ENCODE measurements at regions not wholly inside any gene's neighbourhood (a gene's known extent, or its start where the extent isn't known, plus 50 kb on each side); places are given as distances from the start of the nearest gene placed in this dataset.

DNA sequence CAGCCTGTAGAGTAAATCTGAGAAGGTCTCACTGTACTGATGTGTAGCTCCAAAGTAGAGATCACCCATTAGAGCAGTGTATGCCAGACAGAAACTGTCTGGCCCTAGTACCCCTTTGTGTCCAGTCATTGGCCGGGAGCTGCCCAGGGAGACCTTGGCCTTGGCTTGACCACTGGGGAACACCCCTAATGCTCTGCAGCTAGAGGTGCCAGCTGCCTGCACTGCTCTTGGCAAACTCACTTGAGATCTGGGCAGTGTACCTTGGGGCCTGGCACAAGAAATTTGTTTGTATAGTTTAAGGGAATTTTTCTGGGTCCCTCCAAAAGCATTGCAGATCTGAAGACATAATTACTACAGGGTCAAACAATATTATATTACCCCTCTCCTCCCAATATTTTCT lies 78.7 kb upstream of the MPHOSPH6 start:
- no peaks in the 10 kb centered on the region for H3K79me2 ChIP-seq (ENCODE audit: insufficient read depth, low read length)
- H3K36me3 ChIP-seq (replicated peaks in 1 of 2; ENCODE audit: control insufficient read depth in 1 of 2, insufficient read depth in 2 of 2, low read length in 2 of 2) = no peaks in the 10 kb centered on the region
- H3K4me2 ChIP-seq (ENCODE audit: low read depth, low read length) = no peak overlapping the region
- ATAC-seq (no peak), FAIRE-seq (no peak), DNase-seq (ENCODE audit: low spot score) (no peak)
- in situ Hi-C loops (cut with HindIII; ENCODE audit: extremely low pct_ligation_motif_present, low pct_unique_long_range_greater_than_20kb) (no loop called here), intact Hi-C loops (cut with micrococcal nuclease; ENCODE audit: unreplicated experiment) (no loop called here)
- no peaks in the 10 kb centered on the region for H4K20me1 ChIP-seq (ENCODE audit: insufficient read depth, low read length)
- H3K4me1 ChIP-seq (ENCODE audit: insufficient read depth, low read length) = no peaks in the 10 kb centered on the region
- H3K27me3 ChIP-seq (ENCODE audit: control insufficient read depth in 1 of 2, insufficient read depth in 2 of 2, low read length in 2 of 2) = 0 out of 5 replicates have a peak, but pooled peaks cover 0 to 9% of the 10 kb centered on the region in 2 experiments
- no TSS peak for BruUV-seq (replicated peaks)
- ChIA-PET CTCF (ENCODE audit: low intra/inter-chr PET ratio, low total read pairs) (no interaction called here), POLR2A (no interaction called here)
- no peaks in the 10 kb centered on the region for H3K9me3 ChIP-seq (ENCODE audit: low read length)
- TF ChIP-seq ZNF558 (CRISPR knock-in tag; IDR thresholded peaks at IDR 0.05; ENCODE audit: borderline replicate concordance) (no peak), TEAD2 (CRISPR knock-in tag; IDR thresholded peaks at IDR 0.05) (no peak), ZNF768 (CRISPR knock-in tag; IDR thresholded peaks at IDR 0.05) (no peak), ZNF138 (CRISPR knock-in tag; IDR thresholded peaks at IDR 0.05; ENCODE audit: low read depth) (no peak), ZFAT (CRISPR knock-in tag; conservative IDR thresholded peaks at IDR 0.05) (no peak), SMYD3 (CRISPR knock-in tag; IDR thresholded peaks at IDR 0.05) (no peak), ATF7 (IDR thresholded peaks at IDR 0.05) (no peak), ATF7 (CRISPR knock-in tag; IDR thresholded peaks at IDR 0.05) (no peak), ZBTB7B (CRISPR knock-in tag; IDR thresholded peaks at IDR 0.05) (no peak), ZNF557 (CRISPR knock-in tag; IDR thresholded peaks at IDR 0.05) (no peak), BORCS8-MEF2B (CRISPR knock-in tag; IDR thresholded peaks at IDR 0.05) (no peak), ZBTB42 (CRISPR knock-in tag; IDR thresholded peaks at IDR 0.05) (no peak), MYC (CRISPR knock-in tag; IDR thresholded peaks at IDR 0.05; ENCODE audit: borderline replicate concordance) (no peak), TARDBP (CRISPR knock-in tag; IDR thresholded peaks at IDR 0.05) (no peak)
- TF ChIP-seq, protein P1, sequence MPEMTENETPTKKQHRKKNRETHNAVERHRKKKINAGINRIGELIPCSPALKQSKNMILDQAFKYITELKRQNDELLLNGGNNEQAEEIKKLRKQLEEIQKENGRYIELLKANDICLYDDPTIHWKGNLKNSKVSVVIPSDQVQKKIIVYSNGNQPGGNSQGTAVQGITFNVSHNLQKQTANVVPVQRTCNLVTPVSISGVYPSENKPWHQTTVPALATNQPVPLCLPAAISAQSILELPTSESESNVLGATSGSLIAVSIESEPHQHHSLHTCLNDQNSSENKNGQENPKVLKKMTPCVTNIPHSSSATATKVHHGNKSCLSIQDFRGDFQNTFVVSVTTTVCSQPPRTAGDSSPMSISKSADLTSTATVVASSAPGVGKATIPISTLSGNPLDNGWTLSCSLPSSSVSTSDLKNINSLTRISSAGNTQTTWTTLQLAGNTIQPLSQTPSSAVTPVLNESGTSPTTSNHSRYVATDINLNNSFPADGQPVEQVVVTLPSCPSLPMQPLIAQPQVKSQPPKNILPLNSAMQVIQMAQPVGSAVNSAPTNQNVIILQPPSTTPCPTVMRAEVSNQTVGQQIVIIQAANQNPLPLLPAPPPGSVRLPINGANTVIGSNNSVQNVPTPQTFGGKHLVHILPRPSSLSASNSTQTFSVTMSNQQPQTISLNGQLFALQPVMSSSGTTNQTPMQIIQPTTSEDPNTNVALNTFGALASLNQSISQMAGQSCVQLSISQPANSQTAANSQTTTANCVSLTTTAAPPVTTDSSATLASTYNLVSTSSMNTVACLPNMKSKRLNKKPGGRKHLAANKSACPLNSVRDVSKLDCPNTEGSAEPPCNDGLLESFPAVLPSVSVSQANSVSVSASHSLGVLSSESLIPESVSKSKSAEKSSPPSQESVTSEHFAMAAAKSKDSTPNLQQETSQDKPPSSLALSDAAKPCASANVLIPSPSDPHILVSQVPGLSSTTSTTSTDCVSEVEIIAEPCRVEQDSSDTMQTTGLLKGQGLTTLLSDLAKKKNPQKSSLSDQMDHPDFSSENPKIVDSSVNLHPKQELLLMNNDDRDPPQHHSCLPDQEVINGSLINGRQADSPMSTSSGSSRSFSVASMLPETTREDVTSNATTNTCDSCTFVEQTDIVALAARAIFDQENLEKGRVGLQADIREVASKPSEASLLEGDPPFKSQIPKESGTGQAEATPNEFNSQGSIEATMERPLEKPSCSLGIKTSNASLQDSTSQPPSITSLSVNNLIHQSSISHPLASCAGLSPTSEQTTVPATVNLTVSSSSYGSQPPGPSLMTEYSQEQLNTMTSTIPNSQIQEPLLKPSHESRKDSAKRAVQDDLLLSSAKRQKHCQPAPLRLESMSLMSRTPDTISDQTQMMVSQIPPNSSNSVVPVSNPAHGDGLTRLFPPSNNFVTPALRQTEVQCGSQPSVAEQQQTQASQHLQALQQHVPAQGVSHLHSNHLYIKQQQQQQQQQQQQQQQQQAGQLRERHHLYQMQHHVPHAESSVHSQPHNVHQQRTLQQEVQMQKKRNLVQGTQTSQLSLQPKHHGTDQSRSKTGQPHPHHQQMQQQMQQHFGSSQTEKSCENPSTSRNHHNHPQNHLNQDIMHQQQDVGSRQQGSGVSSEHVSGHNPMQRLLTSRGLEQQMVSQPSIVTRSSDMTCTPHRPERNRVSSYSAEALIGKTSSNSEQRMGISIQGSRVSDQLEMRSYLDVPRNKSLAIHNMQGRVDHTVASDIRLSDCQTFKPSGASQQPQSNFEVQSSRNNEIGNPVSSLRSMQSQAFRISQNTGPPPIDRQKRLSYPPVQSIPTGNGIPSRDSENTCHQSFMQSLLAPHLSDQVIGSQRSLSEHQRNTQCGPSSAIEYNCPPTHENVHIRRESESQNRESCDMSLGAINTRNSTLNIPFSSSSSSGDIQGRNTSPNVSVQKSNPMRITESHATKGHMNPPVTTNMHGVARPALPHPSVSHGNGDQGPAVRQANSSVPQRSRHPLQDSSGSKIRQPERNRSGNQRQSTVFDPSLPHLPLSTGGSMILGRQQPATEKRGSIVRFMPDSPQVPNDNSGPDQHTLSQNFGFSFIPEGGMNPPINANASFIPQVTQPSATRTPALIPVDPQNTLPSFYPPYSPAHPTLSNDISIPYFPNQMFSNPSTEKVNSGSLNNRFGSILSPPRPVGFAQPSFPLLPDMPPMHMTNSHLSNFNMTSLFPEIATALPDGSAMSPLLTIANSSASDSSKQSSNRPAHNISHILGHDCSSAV (CRISPR knock-in tag; IDR thresholded peaks at IDR 0.05; ENCODE audit: borderline replicate concordance) = no peak
- 0% methylated on average over 1 of the region's 1 CpG for WGBS (ENCODE audit: low lambda C conversion rate)
- H3K27ac ChIP-seq (ENCODE audit: extremely low read length, insufficient read depth, low read length) = no peak overlapping the region
- no peak overlapping the region for H3K4me3 ChIP-seq (replicated peaks in 1 of 3; ENCODE audit: insufficient read depth in 1 of 3, low read depth in 2 of 3, low read length in 3 of 3)
- no peak overlapping the region for H3K9ac ChIP-seq (ENCODE audit: insufficient read depth, low read depth, low read length)
- H2AFZ ChIP-seq (ENCODE audit: low read length) = no peak overlapping the region
